IPS-NIHi11 (cell line): ENCODE measurements at regions not wholly inside any gene's neighbourhood (a gene's known extent, or its start where the extent isn't known, plus 50 kb on each side); places are given as distances from the start of the nearest gene placed in this dataset.
"Not testable (repeated sequence)": the region's sequence is repeated elsewhere in the genome, so short reads cannot be mapped to it uniquely, and the experiment has no call there.

Source experiments
- DNase-seq: peaks from one replicate; pipeline ENCODE4 v3.0.0; 2012; ENCODE audit warnings: mixed read lengths, low spot score

GRCh38 chr13:50229960-50230661 lies 214.9 kb downstream of the KCNRG start:
- DNase-seq: no peak

GRCh38 chr13:50230662-50230978 lies 215.4 kb downstream of the KCNRG start:
- DNase-seq: no peak

GRCh38 chr13:50233574-50233973 lies 218.3 kb downstream of the KCNRG start:
- DNase-seq: not testable (repeated sequence)

DNA sequence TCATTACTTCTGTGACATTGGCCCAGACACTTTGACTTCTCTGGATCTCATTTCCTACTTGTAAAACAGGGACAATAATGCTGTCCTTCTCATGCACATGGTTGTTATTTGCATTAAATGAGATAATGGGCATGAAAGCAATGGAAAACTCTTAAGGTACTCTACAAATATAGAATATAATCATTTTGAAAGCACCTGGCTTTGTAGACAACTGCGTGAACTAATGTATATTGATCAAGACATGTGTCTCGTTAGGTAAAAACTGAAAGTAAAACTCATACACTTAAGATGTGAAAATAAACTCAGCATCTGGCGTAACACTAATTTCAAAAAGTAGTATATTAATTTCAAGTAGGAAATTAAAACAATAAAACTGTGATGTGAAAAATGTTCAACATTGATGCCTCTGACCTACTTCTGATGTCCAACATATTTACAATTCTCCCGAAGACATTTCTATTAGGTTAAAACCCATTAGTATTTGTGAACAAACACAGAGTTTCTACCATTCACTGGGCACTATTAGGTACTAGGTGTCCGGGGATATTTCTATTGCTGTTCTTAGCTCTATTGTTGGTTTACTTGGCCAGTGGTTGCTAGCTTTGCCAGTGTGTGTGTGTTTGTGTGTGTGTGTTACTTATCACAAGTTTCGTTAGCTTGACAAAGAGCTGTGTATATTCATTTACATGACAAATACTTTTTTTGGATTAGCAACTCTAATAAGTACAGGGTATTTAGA lies 220.5 kb downstream of the KCNRG start:
- no peak for DNase-seq

DNA sequence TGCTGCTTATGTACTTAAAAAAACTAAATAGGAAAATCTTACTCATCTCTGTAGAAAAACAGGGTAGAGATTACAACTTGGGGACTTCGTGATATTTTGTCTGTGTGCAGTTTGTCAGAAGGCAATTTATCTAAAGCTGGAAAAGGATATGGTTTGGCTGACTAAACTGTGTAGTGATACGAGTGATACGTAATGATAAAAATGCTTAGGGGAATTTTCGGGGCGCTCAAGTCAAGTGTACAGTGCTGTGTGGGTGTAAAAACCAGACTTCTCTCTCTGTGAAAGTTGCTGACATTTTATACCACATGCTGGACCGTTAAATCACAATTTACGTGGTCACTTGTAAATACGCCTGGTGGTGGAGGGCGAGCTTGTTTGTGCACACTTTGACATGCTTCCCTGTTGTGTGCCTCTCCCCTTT lies 221.7 kb downstream of the KCNRG start:
- no peak for DNase-seq

DNA sequence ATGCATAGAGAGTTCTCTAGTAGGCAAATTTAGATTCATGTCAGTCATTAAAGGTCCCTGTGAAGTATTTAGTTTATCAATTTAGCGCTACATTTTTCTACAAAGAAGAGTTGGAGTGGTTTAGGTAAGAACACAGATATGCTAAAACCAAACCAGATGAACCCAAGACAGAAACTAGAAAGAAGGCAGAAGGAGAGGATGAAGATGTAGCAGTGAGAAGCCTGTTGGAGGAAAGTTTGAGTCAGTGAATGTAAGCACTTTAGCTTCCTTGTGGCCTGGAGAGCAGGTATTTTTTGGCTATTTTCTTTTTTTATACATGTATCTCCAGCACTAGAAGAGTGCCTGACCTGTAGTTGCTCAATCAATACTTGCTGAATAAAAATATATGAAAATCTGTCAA lies 223.7 kb downstream of the KCNRG start:
- DNase-seq: no peak

DNA sequence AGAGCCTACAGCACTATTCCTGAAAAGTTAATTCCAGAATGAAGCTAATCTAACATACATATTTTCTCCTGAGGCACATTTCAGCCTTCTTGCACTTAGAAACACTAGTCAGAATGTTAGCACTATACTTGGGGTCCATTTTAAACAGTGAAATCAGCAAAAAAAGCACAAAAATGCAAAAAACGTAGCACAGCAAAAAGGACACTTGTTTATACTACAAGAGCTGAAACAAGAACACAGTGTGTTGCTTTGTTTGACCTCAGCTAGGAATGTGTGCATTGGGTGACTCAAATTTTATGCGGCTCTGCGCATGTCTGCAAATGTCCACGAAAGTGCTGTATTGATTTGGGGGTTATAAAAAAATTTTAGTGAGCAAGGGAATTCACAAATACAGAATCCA lies 226.2 kb downstream of the KCNRG start:
- no peak for DNase-seq

DNA sequence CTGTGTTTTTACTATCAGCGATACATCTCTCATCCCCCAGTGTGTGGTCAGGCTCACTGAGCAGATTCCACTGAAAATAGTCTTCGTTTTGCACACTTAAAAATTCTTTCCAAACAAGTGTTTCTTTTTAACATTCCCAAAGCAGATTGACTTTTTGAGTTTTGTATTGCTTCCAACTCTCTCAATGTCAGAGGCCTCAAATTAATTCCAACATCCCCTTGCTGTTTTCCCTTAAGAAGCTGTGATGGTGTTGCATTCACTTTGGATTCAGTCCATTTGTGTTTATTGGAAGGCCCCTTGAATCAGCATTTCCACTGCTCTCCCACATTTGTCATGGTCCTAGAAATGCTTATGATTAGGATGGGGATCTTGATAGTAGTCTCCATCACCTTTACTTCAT lies 228.7 kb downstream of the KCNRG start:
- DNase-seq: no peak

DNA sequence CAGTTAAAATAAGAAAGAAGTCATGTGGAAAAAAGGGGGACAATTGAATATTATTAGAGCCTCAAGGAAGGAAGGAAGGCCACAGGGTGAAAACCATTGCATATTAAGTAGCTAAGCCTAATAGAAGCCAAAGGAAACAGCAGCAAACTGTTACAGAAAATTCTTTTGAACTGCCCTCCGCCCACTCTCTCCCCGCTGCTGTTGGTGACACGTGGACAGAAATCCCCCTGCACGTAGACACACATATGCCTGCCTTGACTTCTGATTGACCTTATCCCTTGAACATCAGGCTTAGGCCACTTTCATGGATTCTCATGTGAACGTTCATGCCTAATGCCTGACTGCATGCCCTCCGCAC lies 229.1 kb downstream of the KCNRG start:
- no peak for DNase-seq

DNA sequence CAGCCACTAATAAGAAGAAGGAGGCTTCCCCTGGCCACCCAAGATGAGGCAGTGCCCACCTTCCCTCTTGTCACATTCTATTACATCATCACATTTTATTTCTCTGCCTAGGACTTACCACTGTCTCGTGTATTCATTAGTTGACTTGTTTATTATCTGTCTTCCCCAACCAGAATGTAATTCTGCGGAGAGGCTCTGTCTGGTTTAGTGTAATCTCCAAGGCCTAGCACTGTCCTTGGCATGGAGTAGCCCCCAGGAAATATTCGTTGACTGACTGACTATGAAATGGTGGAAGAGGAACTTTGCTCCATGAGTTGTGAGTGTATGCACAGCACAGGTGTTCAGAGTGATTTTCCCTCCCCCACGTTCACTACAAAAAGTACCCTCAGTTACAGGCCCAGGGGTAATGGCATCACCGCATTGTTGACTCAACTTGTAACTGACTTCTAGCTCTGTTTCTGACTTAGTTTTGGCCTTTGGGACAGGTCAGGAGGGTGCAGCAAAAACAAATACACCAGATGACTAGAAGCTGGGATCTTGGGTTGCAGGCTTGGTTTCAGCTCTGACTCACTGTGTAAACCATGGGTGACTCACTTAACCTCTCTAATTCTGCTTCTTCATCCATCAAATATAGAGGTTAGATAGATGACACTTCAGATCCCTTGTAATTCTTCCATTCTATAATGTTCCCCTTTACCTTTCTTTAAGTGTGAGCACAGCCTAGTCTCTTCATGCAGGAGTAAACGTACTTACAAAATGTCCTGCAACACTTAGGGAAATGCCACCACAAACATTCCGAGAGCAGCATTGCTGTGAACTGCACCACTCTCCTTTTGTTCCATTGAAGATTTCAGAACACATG lies 229.7 kb downstream of the KCNRG start:
- no peak for DNase-seq

- DNase-seq: no peak
Observed at GRCh38 chr13:50247223-50247622, 232.0 kb downstream of the KCNRG start.

- no peak for DNase-seq
Observed at GRCh38 chr13:50248516-50249143, 233.4 kb downstream of the KCNRG start.

GRCh38 chr13:50249144-50249521 lies 233.9 kb downstream of the KCNRG start:
- DNase-seq: no peak

GRCh38 chr13:50250401-50250800 lies 235.2 kb downstream of the KCNRG start:
- no peak for DNase-seq

GRCh38 chr13:50255639-50256038 lies 240.4 kb downstream of the KCNRG start:
- DNase-seq: no peak

- DNase-seq: not testable (repeated sequence)
Observed at GRCh38 chr13:50256536-50257321, 241.5 kb downstream of the KCNRG start.

DNA sequence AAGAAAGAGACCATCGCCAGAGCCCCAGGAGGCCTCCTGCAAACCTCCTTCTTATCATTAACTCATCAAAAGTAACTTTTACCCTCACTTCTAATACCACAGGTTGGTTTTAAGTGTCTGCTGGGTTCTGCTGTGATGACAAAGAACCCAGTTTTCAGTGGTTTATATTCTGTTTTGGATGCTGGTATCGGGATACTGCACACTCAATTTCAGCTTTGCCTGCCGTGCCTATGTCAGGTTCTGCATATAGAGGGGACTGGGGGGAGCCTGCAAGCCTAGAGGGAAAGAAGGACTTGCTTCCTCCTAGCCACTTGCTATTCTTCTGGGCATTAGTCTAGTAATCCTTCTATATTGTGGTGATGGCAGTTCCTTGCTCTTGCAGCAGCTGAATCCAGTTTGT lies 242.4 kb downstream of the KCNRG start:
- no peak for DNase-seq

- no peak for DNase-seq
Observed at GRCh38 chr13:50261130-50261901, 246.1 kb downstream of the KCNRG start.

DNA sequence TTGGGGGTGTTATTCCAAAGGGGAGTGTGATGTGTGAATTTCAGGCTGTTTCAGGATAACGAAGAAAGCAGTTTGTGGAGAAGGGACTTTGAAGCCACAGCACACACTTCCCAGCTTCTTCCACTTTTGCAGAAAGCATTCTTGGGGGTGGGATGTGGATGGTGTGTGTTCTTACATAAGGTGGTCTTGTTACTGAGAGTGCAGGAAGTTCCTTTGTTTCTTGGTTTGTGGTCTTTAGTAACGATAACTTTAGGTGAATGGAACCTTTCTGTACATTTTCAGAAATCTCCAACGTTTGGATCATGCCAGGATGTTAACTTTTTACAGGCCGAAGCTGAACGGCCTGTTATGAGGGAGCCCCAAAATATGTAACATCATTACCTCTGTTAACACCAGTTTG lies 251.8 kb downstream of the KCNRG start:
- no peak for DNase-seq

DNA sequence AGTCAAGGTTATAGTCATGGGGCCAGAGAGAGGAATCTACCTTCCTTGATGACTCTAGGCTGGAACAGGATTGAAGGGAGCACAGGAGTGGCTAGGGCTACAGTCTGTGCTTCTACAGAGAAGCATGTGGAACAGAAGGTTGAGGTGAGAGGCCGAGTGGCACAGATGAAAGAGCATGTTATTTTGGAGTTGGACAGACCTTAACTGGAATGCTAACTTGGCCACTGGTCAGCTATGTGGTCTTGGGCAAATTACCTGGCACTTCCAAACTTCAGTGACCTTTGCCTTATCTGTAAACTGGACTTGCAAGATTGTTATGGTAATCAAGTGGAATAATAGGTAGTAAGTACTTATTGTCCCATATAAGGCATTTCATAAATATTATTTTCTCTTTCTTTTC lies 252.7 kb downstream of the KCNRG start:
- no peak for DNase-seq

- DNase-seq: no peak
Observed at GRCh38 chr13:50268500-50268899, 253.3 kb downstream of the KCNRG start.
